HCT116 (cell line): ENCODE measurements at regions not wholly inside any gene's neighbourhood (a gene's known extent, or its start where the extent isn't known, plus 50 kb on each side); places are given as distances from the start of the nearest gene placed in this dataset.

Experiments
- ATAC-seq: fragments of 200-7000 bp; cut with Tn5 transposase; 2 replicates; pipeline ENCODE4 v1.9.1; 2020; ENCODE audit warnings: mild to moderate bottlenecking, moderate library complexity
- BruUV-seq: library from RNA; stranded (reverse); fragments of 400-500 nt; replicated peaks from 2 replicates; lab custom pipeline; 2021; lab: Mats Ljungman, UMichigan
- CTCF ChIA-PET: fragments of 300-600 bp; sonication (Branson Sonifier 250); formaldehyde crosslinking; loops from one replicate; lab custom pipeline; 2021; ENCODE audit warnings: antibody characterized with exemption; lab: Charles Lee
- POLR2A ChIA-PET: fragments of 300-600, 350-600 bp; sonication (Branson Sonifier 250); formaldehyde crosslinking; loops from one replicate; lab custom pipeline; 2021; ENCODE audit warnings: antibody characterized with exemption; lab: Charles Lee
- RAD21 ChIA-PET, 2 experiments: fragments of 300-600 bp; sonication (Branson Sonifier 250); formaldehyde crosslinking; loops; one replicate each; lab custom pipeline; 2023; ENCODE audit warnings: low total read pairs in 2 of 2; ENCODE audit not compliant: uncharacterized antibody in 2 of 2, unreplicated experiment in 2 of 2, low non-redundant PET in 1 of 2; lab: Charles Lee
- DNase-seq: peaks from one replicate; pipeline ENCODE4 v3.0.0-alpha.2; 2010; ENCODE audit warnings: low read depth, low spot score
- H2AFZ ChIP-seq: fragments of 200-600 bp; shearing (Covaris generic), sonication (generic); 2 replicates; pipeline ENCODE4 v1.6.1; 2017; ENCODE audit warnings: low read depth, mixed run types, mixed read lengths, antibody characterized with exemption, low read length; ENCODE audit not compliant: poor library complexity, severe bottlenecking
- H3K27ac ChIP-seq: 2 replicates; pipeline ENCODE4 v1.5.1; 2012; ENCODE audit warnings: low read depth, low read length
- H3K27me3 ChIP-seq: fragments of 200-600 bp; sonication (generic); 2 replicates; pipeline ENCODE4 v1.6.1; 2016; ENCODE audit warnings: mixed run types, low read length, mixed read lengths; ENCODE audit not compliant: insufficient read depth
- H3K36me3 ChIP-seq, 2 experiments: fragments of 200-500 bp in 1 of 2; fragments of 200-600 bp in 1 of 2; sonication (Bioruptor generic) in 1 of 2; sonication (generic) in 1 of 2; 2 replicates each; pipeline versions ENCODE4 v1.5.1 to v1.6.1; 2014 to 2016; ENCODE audit warnings: low read length in 2 of 2, inconsistent platforms in 1 of 2, mixed read lengths in 1 of 2, mixed run types in 1 of 2; ENCODE audit not compliant: insufficient read depth in 2 of 2, control insufficient read depth in 1 of 2
- H3K4me1 ChIP-seq, 2 experiments: fragments of 200-600 bp in 1 of 2; sonication (generic) in 1 of 2; 2 replicates each; pipeline versions ENCODE4 v1.5.1 to v1.6.1; 2012 to 2017; ENCODE audit warnings: low read length in 2 of 2, inconsistent platforms in 1 of 2, mild to moderate bottlenecking in 1 of 2, mixed read lengths in 1 of 2, mixed run types in 1 of 2, moderate library complexity in 1 of 2; ENCODE audit not compliant: insufficient read depth in 2 of 2, control insufficient read depth in 1 of 2
- H3K4me2 ChIP-seq: fragments of 200-600 bp; sonication (generic); 2 replicates; pipeline ENCODE4 v1.6.1; 2017; ENCODE audit warnings: mixed run types, low read length, mixed read lengths
- H3K4me3 ChIP-seq, 2 experiments: fragments of 200-600 bp in 1 of 2; sonication (generic) in 1 of 2; replicated peaks in 1 of 2; 2 replicates each; pipeline ENCODE4 v1.5.1; 2011 to 2016; ENCODE audit warnings: low read length in 2 of 2, control low read depth in 1 of 2, low read depth in 1 of 2, mild to moderate bottlenecking in 1 of 2, mixed read lengths in 1 of 2, mixed run types in 1 of 2
- H3K79me2 ChIP-seq: fragments of 200-600 bp; sonication (generic); 2 replicates; pipeline ENCODE4 v1.6.1; 2017; ENCODE audit warnings: mild to moderate bottlenecking, mixed run types, low read length, moderate library complexity, mixed read lengths; ENCODE audit not compliant: insufficient read depth
- H3K9ac ChIP-seq: fragments of 200-600 bp; sonication (generic); 2 replicates; pipeline ENCODE4 v1.6.1; 2016; ENCODE audit warnings: low read length, mixed read lengths
- H3K9me2 ChIP-seq: fragments of 200-600 bp; sonication (generic), shearing (Covaris generic); 2 replicates; pipeline ENCODE4 v1.6.1; 2017; ENCODE audit warnings: mixed run types, mild to moderate bottlenecking, moderate library complexity; ENCODE audit not compliant: insufficient read depth
- H3K9me3 ChIP-seq, 2 experiments: fragments of 200-500 bp in 1 of 2; fragments of 200-600 bp in 1 of 2; sonication (Bioruptor generic) in 1 of 2; sonication (generic) in 1 of 2; 2 replicates each; pipeline ENCODE4 v1.6.1; 2014 to 2017; ENCODE audit warnings: low read length in 2 of 2, mixed read lengths in 2 of 2, inconsistent platforms in 1 of 2, low read depth in 1 of 2, mild to moderate bottlenecking in 1 of 2, mixed run types in 1 of 2, moderate library complexity in 1 of 2; ENCODE audit not compliant: control insufficient read depth in 1 of 2, insufficient read depth in 1 of 2
- H4K20me1 ChIP-seq: fragments of 200-600 bp; sonication (generic), shearing (Covaris generic); 2 replicates; pipeline ENCODE4 v1.6.1; 2017; ENCODE audit warnings: mixed run types, mild to moderate bottlenecking, moderate library complexity; ENCODE audit not compliant: insufficient read depth
- CBX3 ChIP-seq: IDR thresholded peaks from 2 replicates; pipeline ENCODE4 v1.6.1; 2012; ENCODE audit warnings: low read depth
- CEBPB ChIP-seq: IDR thresholded peaks from 2 replicates; pipeline ENCODE4 v1.6.1; 2012; ENCODE audit warnings: low read depth
- CTCF ChIP-seq, 3 experiments: fragments of 200-600 bp in 1 of 3; sonication (generic) in 1 of 3; IDR thresholded peaks in 2 of 3; conservative IDR thresholded peaks in 1 of 3; 2 replicates each; pipeline ENCODE4 v1.5.1; 2012 to 2017; ENCODE audit warnings: low read depth in 2 of 3, low read length in 2 of 3, antibody characterized with exemption in 1 of 3, borderline replicate concordance in 1 of 3, control low read depth in 1 of 3, mild to moderate bottlenecking in 1 of 3, mixed read lengths in 1 of 3, mixed run types in 1 of 3, moderate library complexity in 1 of 3; ENCODE audit not compliant: insufficient read depth in 1 of 3
- EGR1 ChIP-seq: IDR thresholded peaks from 2 replicates; pipeline ENCODE4 v1.6.1; 2012; ENCODE audit warnings: low read depth
- ELF1 ChIP-seq: IDR thresholded peaks from 2 replicates; pipeline ENCODE4 v1.6.1; 2012; ENCODE audit warnings: low read depth, borderline replicate concordance
- EZH2 ChIP-seq: fragments of 200-600 bp; sonication (generic); IDR thresholded peaks from 2 replicates; pipeline ENCODE4 v1.6.1; 2017; ENCODE audit warnings: antibody characterized with exemption, mixed run types
- EZH2phosphoT487 ChIP-seq: fragments of 200-600 bp; IDR thresholded peaks from 2 replicates; pipeline ENCODE4 v1.6.1; 2018; ENCODE audit warnings: antibody characterized with exemption, borderline replicate concordance
- FOSL1 ChIP-seq: IDR thresholded peaks from 2 replicates; pipeline ENCODE4 v1.6.1; 2012; ENCODE audit warnings: low read depth
- JUND ChIP-seq: IDR thresholded peaks from 2 replicates; pipeline ENCODE4 v1.6.1; 2012
- POLR2AphosphoS5 ChIP-seq: IDR thresholded peaks from 2 replicates; pipeline ENCODE4 v1.6.1; 2011; ENCODE audit warnings: mild to moderate bottlenecking, low read depth, low read length, moderate library complexity
- RAD21 ChIP-seq: IDR thresholded peaks from 2 replicates; pipeline ENCODE4 v1.6.1; 2012; ENCODE audit warnings: low read depth, mild to moderate bottlenecking
- REST ChIP-seq: IDR thresholded peaks from 2 replicates; pipeline ENCODE4 v1.6.1; 2012; ENCODE audit warnings: low read depth
- SIN3A ChIP-seq: IDR thresholded peaks from 2 replicates; pipeline ENCODE4 v1.6.1; 2012; ENCODE audit warnings: low read depth
- SP1 ChIP-seq: IDR thresholded peaks from 2 replicates; pipeline ENCODE4 v1.6.1; 2012; ENCODE audit warnings: low read depth
- TCF7L2 ChIP-seq: IDR thresholded peaks from 2 replicates; pipeline ENCODE4 v1.7.0; 2011; ENCODE audit warnings: borderline replicate concordance, inconsistent platforms; ENCODE audit not compliant: insufficient read depth, insufficient read length; ENCODE audit errors: extremely low read depth
- ZFX ChIP-seq: fragments of 450-650 bp; IDR thresholded peaks from 2 replicates; pipeline ENCODE4 v1.6.1; 2017
- ZNF274 ChIP-seq: fragments of 200-500 bp; sonication (Bioruptor generic); IDR thresholded peaks from 2 replicates; pipeline ENCODE4 v1.6.1; 2014; ENCODE audit warnings: mild to moderate bottlenecking, low read depth, low read length, inconsistent platforms
- intact Hi-C: fragments of 100-400 bp; cut with micrococcal nuclease; formaldehyde crosslinking; loops from 2 replicates; pipeline ENCODE4 v1.10.0; 2022

GRCh38 chr18:77776104-77776503 lies 526.5 kb downstream of the GALR1 start:
- POLR2A ChIA-PET = no interaction called here
- DNase-seq = no peak
- H3K4me2 ChIP-seq = no peak overlapping the region
- H3K27me3 ChIP-seq = no peaks in the 10 kb centered on the region
- H2AFZ ChIP-seq = no peak overlapping the region
- intact Hi-C loops = no loop called here
- no peak for ATAC-seq
- H3K27ac ChIP-seq = no peak overlapping the region
- no peaks in the 10 kb centered on the region for H3K79me2 ChIP-seq
- CTCF ChIA-PET = no interaction called here
- TF ChIP-seq EZH2 (no peak), SIN3A (no peak), ZNF274 (no peak), CTCF (IDR thresholded peaks at IDR 0.05 in 2 of 3, conservative IDR thresholded peaks at IDR 0.05 in 1 of 3; ENCODE audit: borderline replicate concordance in 1 of 3, insufficient read depth in 1 of 3, low read depth in 2 of 3, low read length in 2 of 3) (no peak), CEBPB (no peak), REST (no peak), POLR2AphosphoS5 (no peak), JUND (no peak), EGR1 (no peak), EZH2phosphoT487 (no peak), RAD21 (no peak), SP1 (no peak), FOSL1 (no peak), CBX3 (no peak), TCF7L2 (no peak), ELF1 (no peak), ZFX (no peak)
- no peaks in the 10 kb centered on the region for H3K36me3 ChIP-seq
- RAD21 ChIA-PET = no interaction called here
- H3K4me1 ChIP-seq = no peaks in the 10 kb centered on the region
- H3K9me3 ChIP-seq = peaks cover 11 to 29% of the 10 kb centered on the region in 2 experiments; a peak in 2 of 4 replicates
- no peaks in the 10 kb centered on the region for H3K9me2 ChIP-seq
- H3K9ac ChIP-seq = no peak overlapping the region
- H4K20me1 ChIP-seq = no peaks in the 10 kb centered on the region
- H3K4me3 ChIP-seq = no peak overlapping the region
- no TSS peak for BruUV-seq
